OCI-LY1 (cell line): ENCODE measurements at regions not wholly inside any gene's neighbourhood (a gene's known extent, or its start where the extent isn't known, plus 50 kb on each side); places are given as distances from the start of the nearest gene placed in this dataset.

ENCODE experiments used
- H2AFZ ChIP-seq: fragments of 200-600 bp; sonication (generic), shearing (Covaris generic); 2 replicates; pipeline ENCODE4 v1.6.0; 2014; ENCODE audit warnings: antibody characterized with exemption, mild to moderate bottlenecking, low read length
- H3F3A ChIP-seq: fragments of 200-600 bp; sonication (generic), shearing (Covaris generic); 2 replicates; pipeline ENCODE4 v1.6.0; 2014; ENCODE audit warnings: mild to moderate bottlenecking, antibody characterized with exemption, low read length, moderate library complexity; ENCODE audit not compliant: insufficient read depth
- H3K27ac ChIP-seq: fragments of 200-600 bp; sonication (generic); 2 replicates; pipeline ENCODE4 v1.5.1; 2014; ENCODE audit warnings: low read length, mixed run types, mild to moderate bottlenecking, low read depth; ENCODE audit not compliant: poor library complexity, severe bottlenecking
- H3K27me3 ChIP-seq: fragments of 200-600 bp; sonication (generic); 2 replicates; pipeline ENCODE4 v1.6.0; 2014; ENCODE audit warnings: antibody characterized with exemption, mild to moderate bottlenecking, low read length, moderate library complexity; ENCODE audit not compliant: insufficient read depth
- H3K36me3 ChIP-seq: fragments of 200-600 bp; sonication (generic); 2 replicates; pipeline ENCODE4 v1.6.1; 2014; ENCODE audit warnings: mild to moderate bottlenecking, antibody characterized with exemption, low read length, moderate library complexity, mixed read lengths; ENCODE audit not compliant: insufficient read depth
- H3K4me1 ChIP-seq: fragments of 200-600 bp; sonication (generic); 2 replicates; pipeline ENCODE4 v1.5.1; 2014; ENCODE audit warnings: mild to moderate bottlenecking, low read length, moderate library complexity; ENCODE audit not compliant: insufficient read depth, severe bottlenecking
- H3K4me2 ChIP-seq: fragments of 200-600 bp; sonication (generic), shearing (Covaris generic); 2 replicates; pipeline ENCODE4 v1.6.1; 2014; ENCODE audit warnings: low read length
- H3K4me3 ChIP-seq: fragments of 200-600 bp; sonication (generic); 2 replicates; pipeline ENCODE4 v1.5.1; 2014; ENCODE audit warnings: low read length, low read depth, mild to moderate bottlenecking, mixed read lengths; ENCODE audit not compliant: poor library complexity, severe bottlenecking
- H3K79me2 ChIP-seq: fragments of 200-600 bp; shearing (Covaris generic); 2 replicates; pipeline ENCODE4 v1.6.1; 2016; ENCODE audit warnings: mixed run types, low read length, mixed read lengths; ENCODE audit not compliant: insufficient read depth
- H3K9ac ChIP-seq: fragments of 200-600 bp; sonication (generic), shearing (Covaris generic); 2 replicates; pipeline ENCODE4 v1.6.1; 2014; ENCODE audit warnings: mild to moderate bottlenecking, low read length, mixed read lengths
- H3K9me2 ChIP-seq: fragments of 200-600 bp; sonication (generic), shearing (Covaris generic); 2 replicates; pipeline ENCODE4 v1.6.1; 2014; ENCODE audit warnings: low read depth, mild to moderate bottlenecking, low read length, mixed read lengths
- H3K9me3 ChIP-seq: fragments of 200-600 bp; shearing (Covaris generic); 2 replicates; pipeline ENCODE4 v1.6.1; 2014; ENCODE audit warnings: low read length, mixed read lengths
- H4K20me1 ChIP-seq: fragments of 200-600 bp; sonication (generic), shearing (Covaris generic); 2 replicates; pipeline ENCODE4 v1.6.0; 2016; ENCODE audit warnings: mild to moderate bottlenecking, low read length; ENCODE audit not compliant: insufficient read depth
- CTCF ChIP-seq: fragments of 200-600 bp; sonication (generic), shearing (Covaris generic); IDR thresholded peaks from 2 replicates; pipeline ENCODE4 v1.5.1; 2017; ENCODE audit warnings: mild to moderate bottlenecking, antibody characterized with exemption, low read length, moderate library complexity, mixed read lengths
- EZH2 ChIP-seq: fragments of 200-600 bp; sonication (generic), shearing (Covaris generic); IDR thresholded peaks from 2 replicates; pipeline ENCODE4 v1.8.0; 2017; ENCODE audit warnings: borderline replicate concordance, mixed run types, mild to moderate bottlenecking, antibody characterized with exemption, low read length, moderate library complexity, mixed read lengths

DNA sequence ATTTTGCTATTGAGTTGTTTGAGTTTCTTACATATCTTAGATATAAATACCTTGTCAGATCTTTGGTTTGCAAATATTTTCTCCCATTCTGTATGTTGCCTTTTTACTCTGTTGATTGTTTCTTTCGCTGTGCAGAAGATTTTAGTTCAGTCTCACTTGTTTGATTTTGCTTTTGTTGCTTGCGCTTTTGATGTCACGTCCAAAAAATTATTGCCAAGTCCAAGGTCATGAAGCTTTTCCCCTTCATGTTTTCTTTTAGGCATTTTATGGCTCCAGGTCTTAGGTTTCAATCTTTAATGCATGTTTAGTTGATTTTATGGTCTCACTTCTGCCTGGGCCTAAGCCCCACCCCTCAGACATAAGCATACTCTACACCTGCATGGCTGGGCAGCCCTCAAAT, 131.5 kb upstream of the TNC start:
- no peaks in the 10 kb centered on the region for H3K4me1 ChIP-seq
- no peaks in the 10 kb centered on the region for H3F3A ChIP-seq
- no peaks in the 10 kb centered on the region for H3K36me3 ChIP-seq
- H3K4me2 ChIP-seq = no peak overlapping the region
- no peaks in the 10 kb centered on the region for H4K20me1 ChIP-seq
- H3K4me3 ChIP-seq = no peak overlapping the region
- H3K27ac ChIP-seq = no peak overlapping the region
- no peaks in the 10 kb centered on the region for H3K9me2 ChIP-seq
- H3K79me2 ChIP-seq = no peaks in the 10 kb centered on the region
- no peaks in the 10 kb centered on the region for H3K9me3 ChIP-seq
- H3K27me3 ChIP-seq = no peaks in the 10 kb centered on the region
- TF ChIP-seq CTCF = no peak
- TF ChIP-seq EZH2 = no peak
- no peak overlapping the region for H2AFZ ChIP-seq
- no peak overlapping the region for H3K9ac ChIP-seq

DNA sequence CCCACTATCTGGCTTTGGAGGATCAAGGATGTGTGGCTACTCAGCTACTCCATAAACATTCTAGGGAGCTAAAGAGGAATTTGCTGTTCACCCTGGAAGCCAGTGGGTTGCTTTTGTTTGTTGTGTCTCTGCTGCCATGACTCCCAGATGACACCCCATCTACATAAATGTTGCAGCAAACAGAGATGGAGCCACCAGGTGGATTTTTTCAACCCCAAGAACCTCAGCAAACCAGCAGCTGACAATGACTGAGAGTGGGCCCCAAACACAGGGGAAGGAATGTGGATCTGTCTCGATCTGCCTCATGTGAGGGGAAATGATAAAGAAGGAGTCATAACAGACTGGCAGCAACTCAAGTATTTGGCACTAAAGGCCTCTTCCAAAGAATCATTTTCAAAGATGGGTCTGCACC, 132.7 kb upstream of the TNC start:
- no peaks in the 10 kb centered on the region for H3K9me3 ChIP-seq
- H3K9me2 ChIP-seq = no peaks in the 10 kb centered on the region
- TF ChIP-seq EZH2 = no peak
- TF ChIP-seq CTCF = no peak
- H3F3A ChIP-seq = no peaks in the 10 kb centered on the region
- H3K4me2 ChIP-seq = no peak overlapping the region
- no peaks in the 10 kb centered on the region for H3K4me1 ChIP-seq
- no peak overlapping the region for H3K27ac ChIP-seq
- no peaks in the 10 kb centered on the region for H3K79me2 ChIP-seq
- H3K4me3 ChIP-seq = no peak overlapping the region
- no peak overlapping the region for H3K9ac ChIP-seq
- H3K36me3 ChIP-seq = no peaks in the 10 kb centered on the region
- no peaks in the 10 kb centered on the region for H4K20me1 ChIP-seq
- no peak overlapping the region for H2AFZ ChIP-seq
- no peaks in the 10 kb centered on the region for H3K27me3 ChIP-seq

DNA sequence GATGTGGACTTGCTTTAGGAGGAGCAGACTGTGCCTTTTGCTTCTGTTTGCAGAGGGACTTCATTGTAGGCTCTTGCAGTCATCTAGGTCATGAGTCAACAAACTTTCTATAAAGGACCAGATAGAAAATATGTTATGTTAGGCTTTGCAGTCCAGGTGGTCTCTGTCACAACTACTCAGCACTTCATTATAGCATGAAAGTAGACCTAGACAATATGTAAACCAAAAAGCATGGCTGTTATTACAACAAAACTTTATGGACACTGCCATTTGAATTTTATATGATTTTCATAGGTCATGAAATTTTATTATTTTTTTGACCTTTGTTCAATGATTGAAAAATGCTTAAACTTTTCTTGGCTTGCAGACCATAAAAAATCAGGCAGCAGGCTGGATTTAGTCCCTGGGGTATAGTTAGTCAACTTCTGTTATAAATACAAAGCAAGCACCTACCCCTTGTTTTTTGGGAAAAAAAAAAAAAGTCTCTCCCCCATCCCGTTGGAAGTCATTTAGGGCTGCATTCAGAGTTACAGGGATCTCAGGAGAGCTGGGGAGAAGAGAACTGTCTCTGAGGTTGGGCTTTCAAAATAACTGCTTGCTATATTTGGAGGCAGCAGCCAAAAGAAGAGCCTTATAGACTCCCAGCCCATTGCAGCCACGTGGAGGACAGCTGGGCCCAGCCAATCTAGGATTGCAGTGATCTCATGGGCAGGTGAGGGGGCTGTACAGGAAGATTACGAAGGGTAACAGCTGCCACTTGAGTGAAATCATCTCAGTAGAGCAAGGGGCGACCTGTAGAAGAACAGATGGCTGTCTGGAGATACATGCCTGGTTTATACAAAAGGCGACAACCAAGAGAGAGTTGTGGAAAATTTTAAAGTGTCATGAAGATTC, 136.6 kb upstream of the TNC start:
- Histone ChIP-seq H3K27ac (no peak overlapping the region), H3K9ac (no peak overlapping the region), H4K20me1 (no peaks in the 10 kb centered on the region), H3K27me3 (no peaks in the 10 kb centered on the region), H3K36me3 (no peaks in the 10 kb centered on the region), H3K79me2 (no peaks in the 10 kb centered on the region), H3K4me1 (no peaks in the 10 kb centered on the region), H3F3A (no peaks in the 10 kb centered on the region), H3K4me3 (no peak overlapping the region), H3K4me2 (no peak overlapping the region), H3K9me3 (no peaks in the 10 kb centered on the region), H2AFZ (no peak overlapping the region), H3K9me2 (no peaks in the 10 kb centered on the region)
- TF ChIP-seq EZH2 (no peak), CTCF (no peak)
